HL-60 (cell line): ENCODE measurements at regions not wholly inside any gene's neighbourhood (a gene's known extent, or its start where the extent isn't known, plus 50 kb on each side); places are given as distances from the start of the nearest gene placed in this dataset.

Source experiments
- CTCF ChIP-seq: IDR thresholded peaks from one replicate; pipeline ENCODE4 v1.5.1; 2011; ENCODE audit warnings: low read length, control low read depth, inconsistent platforms; ENCODE audit not compliant: insufficient read depth
- GABPA ChIP-seq: IDR thresholded peaks from 2 replicates; pipeline ENCODE4 v1.6.1; 2012; ENCODE audit warnings: low read depth
- POLR2AphosphoS5 ChIP-seq: IDR thresholded peaks from 2 replicates; pipeline ENCODE4 v1.6.1; 2012; ENCODE audit warnings: low read depth
- REST ChIP-seq: IDR thresholded peaks from 2 replicates; pipeline ENCODE4 v1.6.1; 2012; ENCODE audit warnings: low read depth; ENCODE audit not compliant: insufficient replicate concordance
- SPI1 ChIP-seq: IDR thresholded peaks from 2 replicates; pipeline ENCODE4 v1.6.1; 2012; ENCODE audit warnings: low read depth, mild to moderate bottlenecking, borderline replicate concordance

- TF ChIP-seq CTCF (no peak), POLR2AphosphoS5 (no peak), REST (no peak), GABPA (no peak), SPI1 (no peak)
Observed at GRCh38 chr11:126145954-126146353, 65.5 kb downstream of the RPUSD4 start.
